ENCODE measurements at regions not wholly inside any gene's neighbourhood (a gene's known extent, or its start where the extent isn't known, plus 50 kb on each side); places are given as distances from the start of the nearest gene placed in this dataset.

DNA sequence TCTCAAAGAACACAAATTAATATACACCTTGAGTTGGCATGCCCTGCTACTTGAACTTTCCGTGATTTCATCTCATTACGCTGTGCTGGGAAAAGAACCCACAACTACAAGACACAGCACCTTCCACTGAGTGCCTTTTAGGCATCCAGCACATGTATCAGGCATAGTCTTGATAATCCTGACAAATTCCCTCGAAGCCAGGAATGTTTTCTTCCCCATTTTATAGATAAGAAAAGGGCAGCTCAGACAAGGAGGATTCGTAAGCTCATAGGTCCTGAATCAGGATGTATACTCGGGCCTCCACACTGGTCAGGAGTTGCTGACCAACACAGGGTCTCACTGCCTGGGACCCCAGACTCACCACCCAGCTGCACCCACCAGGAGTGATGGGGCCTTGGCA is 368.6 kb downstream of the TNS3 start:
- TF ChIP-seq, protein P1, sequence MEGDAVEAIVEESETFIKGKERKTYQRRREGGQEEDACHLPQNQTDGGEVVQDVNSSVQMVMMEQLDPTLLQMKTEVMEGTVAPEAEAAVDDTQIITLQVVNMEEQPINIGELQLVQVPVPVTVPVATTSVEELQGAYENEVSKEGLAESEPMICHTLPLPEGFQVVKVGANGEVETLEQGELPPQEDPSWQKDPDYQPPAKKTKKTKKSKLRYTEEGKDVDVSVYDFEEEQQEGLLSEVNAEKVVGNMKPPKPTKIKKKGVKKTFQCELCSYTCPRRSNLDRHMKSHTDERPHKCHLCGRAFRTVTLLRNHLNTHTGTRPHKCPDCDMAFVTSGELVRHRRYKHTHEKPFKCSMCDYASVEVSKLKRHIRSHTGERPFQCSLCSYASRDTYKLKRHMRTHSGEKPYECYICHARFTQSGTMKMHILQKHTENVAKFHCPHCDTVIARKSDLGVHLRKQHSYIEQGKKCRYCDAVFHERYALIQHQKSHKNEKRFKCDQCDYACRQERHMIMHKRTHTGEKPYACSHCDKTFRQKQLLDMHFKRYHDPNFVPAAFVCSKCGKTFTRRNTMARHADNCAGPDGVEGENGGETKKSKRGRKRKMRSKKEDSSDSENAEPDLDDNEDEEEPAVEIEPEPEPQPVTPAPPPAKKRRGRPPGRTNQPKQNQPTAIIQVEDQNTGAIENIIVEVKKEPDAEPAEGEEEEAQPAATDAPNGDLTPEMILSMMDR (IDR thresholded peaks at IDR 0.05), result no peak

GRCh38 chr7:47211519-47211973 is 370.4 kb downstream of the TNS3 start:
- H3K36me3 Mint-ChIP-seq, result no peaks in the 10 kb centered on the region
- ATAC-seq (no peak), DNase-seq (no peak)
- no peaks in the 10 kb centered on the region for H3K27me3 ChIP-seq (ENCODE audit: control insufficient read depth, insufficient read depth, low read length)
- H3K27ac ChIP-seq (ENCODE audit: low read length), result no peak overlapping the region
- H3K27me3 Mint-ChIP-seq (ENCODE audit: low read depth in 2 of 2), result no peaks in the 10 kb centered on the region
- no peaks in the 10 kb centered on the region for H3K36me3 ChIP-seq (ENCODE audit: control insufficient read depth, insufficient read depth, low read length)
- no peak overlapping the region for H3K27ac Mint-ChIP-seq
- H3K9me3 ChIP-seq (ENCODE audit: control insufficient read depth, insufficient read depth, low read length), result no peaks in the 10 kb centered on the region
- no peak overlapping the region for H3K4me3 Mint-ChIP-seq
- peaks cover 3% of the 10 kb centered on the region in 2 donors for H3K9me3 Mint-ChIP-seq
- no peaks in the 10 kb centered on the region for H3K4me1 Mint-ChIP-seq
- 51% methylated on average over 5 of the region's 5 CpGs for WGBS (ENCODE audit: insufficient coverage)
- intact Hi-C loops (cut with micrococcal nuclease), result no loop called here
- no peaks in the 10 kb centered on the region for H3K4me1 ChIP-seq (ENCODE audit: control insufficient read depth, insufficient read depth, low read length)
- H3K4me3 ChIP-seq (ENCODE audit: low read length), result no peak overlapping the region
- TF ChIP-seq, protein P1 (IDR thresholded peaks at IDR 0.05), result no peak

More for the DNA sequence above, 368.6 kb downstream of the TNS3 start:
- Histone ChIP-seq H3K36me3 (ENCODE audit: control insufficient read depth, insufficient read depth, low read length) (no peaks in the 10 kb centered on the region), H3K4me1 (ENCODE audit: control insufficient read depth, insufficient read depth, low read length) (no peaks in the 10 kb centered on the region), H3K27ac (ENCODE audit: low read length) (no peak overlapping the region), H3K27me3 (ENCODE audit: control insufficient read depth, insufficient read depth, low read length) (no peaks in the 10 kb centered on the region), H3K4me3 (ENCODE audit: low read length) (no peak overlapping the region), H3K9me3 (ENCODE audit: control insufficient read depth, insufficient read depth, low read length) (no peaks in the 10 kb centered on the region)
- Mint-ChIP-seq H3K4me3 (no peak overlapping the region), H3K36me3 (no peaks in the 10 kb centered on the region), H3K4me1 (no peaks in the 10 kb centered on the region), H3K27me3 (ENCODE audit: low read depth in 2 of 2) (no peaks in the 10 kb centered on the region), H3K9me3 (no peaks in the 10 kb centered on the region), H3K27ac (no peak overlapping the region)
- intact Hi-C loops (cut with micrococcal nuclease), result no loop called here
- ATAC-seq (no peak), DNase-seq (no peak)
- 79% methylated on average over 5 of the region's 5 CpGs for WGBS (ENCODE audit: insufficient coverage)

DNA sequence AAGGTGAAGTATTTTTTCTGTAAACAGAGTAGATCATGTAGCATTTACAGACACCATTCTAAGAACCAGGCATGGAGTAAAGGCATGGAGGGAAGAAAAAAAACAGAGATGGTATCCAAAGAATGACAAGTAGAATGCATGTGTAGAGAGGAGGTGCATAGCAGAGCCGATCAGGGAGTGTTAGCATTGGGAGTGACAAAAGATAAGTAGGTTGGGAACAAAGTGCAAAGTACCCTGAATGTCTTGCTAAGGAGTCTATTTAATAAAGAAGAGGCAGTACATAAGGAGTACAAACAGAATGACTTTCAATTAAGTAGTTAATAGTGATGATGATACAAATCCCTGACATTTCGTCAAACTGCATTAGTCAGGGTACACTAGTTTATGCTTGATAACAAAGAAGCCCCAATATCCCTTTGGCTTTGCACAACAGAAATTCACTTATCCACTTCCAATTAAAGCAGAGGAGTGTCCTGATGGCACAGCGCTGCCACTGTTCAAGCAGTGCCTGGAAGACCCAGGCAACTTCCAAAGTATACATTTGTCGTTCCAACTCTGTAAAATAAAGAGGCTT is 371.5 kb downstream of the TNS3 start:
- DNase-seq, result no peak
- Histone ChIP-seq H3K4me3 (ENCODE audit: low read length) (no peak overlapping the region), H3K9me3 (ENCODE audit: control insufficient read depth, insufficient read depth, low read length) (no peaks in the 10 kb centered on the region), H3K27me3 (ENCODE audit: control insufficient read depth, insufficient read depth, low read length) (no peaks in the 10 kb centered on the region), H3K4me1 (ENCODE audit: control insufficient read depth, insufficient read depth, low read length) (no peaks in the 10 kb centered on the region), H3K36me3 (ENCODE audit: control insufficient read depth, insufficient read depth, low read length) (no peaks in the 10 kb centered on the region), H3K27ac (ENCODE audit: low read length) (no peak overlapping the region)
- TF ChIP-seq, protein P1 (IDR thresholded peaks at IDR 0.05), result no peak
- H3K27me3 Mint-ChIP-seq (ENCODE audit: low read depth in 2 of 2), result no peaks in the 10 kb centered on the region
- intact Hi-C loops (cut with micrococcal nuclease), result no loop called here
- peaks cover 3% of the 10 kb centered on the region in 2 donors for H3K9me3 Mint-ChIP-seq
- no peak overlapping the region for H3K4me3 Mint-ChIP-seq
- H3K27ac Mint-ChIP-seq, result no peak overlapping the region
- whole genome bisulfite sequencing (ENCODE audit: insufficient coverage), result 47% methylated on average over 4 of the region's 4 CpGs
- no peak for ATAC-seq
- no peaks in the 10 kb centered on the region for H3K36me3 Mint-ChIP-seq
- no peaks in the 10 kb centered on the region for H3K4me1 Mint-ChIP-seq

DNA sequence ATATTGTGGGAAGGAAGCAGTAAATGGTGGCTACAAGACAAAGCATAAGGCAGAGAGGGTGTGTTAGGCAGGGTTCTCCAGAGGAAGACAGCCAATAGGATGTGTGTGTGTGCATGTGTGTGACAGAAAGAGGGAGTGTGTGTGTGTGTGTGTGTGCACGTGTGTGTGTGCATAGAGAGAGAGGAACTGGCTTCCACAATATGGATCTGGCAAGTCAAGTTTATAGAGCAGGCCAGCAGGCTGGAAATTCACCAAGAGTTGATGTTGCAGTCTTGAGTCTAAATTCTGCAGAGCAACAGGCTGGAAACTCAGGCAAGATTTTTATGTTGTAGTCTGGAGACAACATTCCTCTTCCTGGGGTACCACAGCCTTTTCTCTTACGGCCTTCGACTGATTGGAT is 374.0 kb downstream of the TNS3 start:
- Mint-ChIP-seq H3K4me1 (no peaks in the 10 kb centered on the region), H3K4me3 (no peak overlapping the region), H3K9me3 (peaks cover 3% of the 10 kb centered on the region in 2 donors), H3K27me3 (ENCODE audit: low read depth in 2 of 2) (peaks cover 2 to 12% of the 10 kb centered on the region in 2 donors), H3K36me3 (no peaks in the 10 kb centered on the region), H3K27ac (no peak overlapping the region)
- intact Hi-C loops (cut with micrococcal nuclease), result no loop called here
- Histone ChIP-seq H3K4me1 (ENCODE audit: control insufficient read depth, insufficient read depth, low read length) (no peaks in the 10 kb centered on the region), H3K36me3 (ENCODE audit: control insufficient read depth, insufficient read depth, low read length) (no peaks in the 10 kb centered on the region), H3K9me3 (ENCODE audit: control insufficient read depth, insufficient read depth, low read length) (no peaks in the 10 kb centered on the region), H3K4me3 (ENCODE audit: low read length) (no peak overlapping the region), H3K27ac (ENCODE audit: low read length) (no peak overlapping the region), H3K27me3 (ENCODE audit: control insufficient read depth, insufficient read depth, low read length) (no peaks in the 10 kb centered on the region)
- TF ChIP-seq, protein P1 (IDR thresholded peaks at IDR 0.05), result no peak
- ATAC-seq (no peak), DNase-seq (no peak)
- 85% methylated on average over 3 of the region's 3 CpGs for WGBS (ENCODE audit: insufficient coverage)

All from natural killer cell (primary cell).